ENCODE measurements at regions not wholly inside any gene's neighbourhood (a gene's known extent, or its start where the extent isn't known, plus 50 kb on each side); places are given as distances from the start of the nearest gene placed in this dataset.
"Not testable (repeated sequence)": the region's sequence is repeated elsewhere in the genome, so short reads cannot be mapped to it uniquely, and the experiment has no call there.

- H3K9me3 ChIP-seq (ENCODE audit: control insufficient read depth, low read length), result no peaks in the 10 kb centered on the region
- H3K4me3 ChIP-seq (ENCODE audit: low read length), result no peak overlapping the region
- H3K36me3 ChIP-seq (ENCODE audit: control insufficient read depth, insufficient read depth, low read length), result no peaks in the 10 kb centered on the region
- no peak overlapping the region for H3K9ac ChIP-seq (ENCODE audit: low read length)
- no peaks in the 10 kb centered on the region for H3K4me1 ChIP-seq (ENCODE audit: control insufficient read depth, insufficient read depth, low read length)
- peaks cover 9% of the 10 kb centered on the region for H3K27me3 ChIP-seq (ENCODE audit: control insufficient read depth, insufficient read depth, low read length)
Measured at GRCh38 chr14:59046746-59047145, 141.7 kb upstream of the DAAM1 start.

DNA sequence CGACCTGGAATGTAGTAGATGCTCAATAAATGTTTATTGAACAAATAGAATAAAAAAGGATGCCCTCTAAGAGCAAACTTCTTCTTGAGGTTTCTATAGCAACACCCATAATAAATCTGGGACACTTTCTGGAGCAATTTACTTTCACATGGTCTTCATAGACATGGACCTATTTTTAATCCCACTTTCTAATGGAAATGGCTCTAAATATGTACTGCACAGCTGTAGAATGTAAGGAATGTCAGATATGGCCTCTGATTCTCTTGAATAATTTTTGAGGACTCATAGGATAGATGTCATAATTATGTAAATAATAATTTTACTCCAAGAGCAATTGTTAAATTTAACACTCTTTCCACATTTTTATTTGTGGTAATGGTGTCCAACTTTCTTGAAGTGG lies 133.5 kb upstream of the DAAM1 start:
- Histone ChIP-seq H3K9ac (ENCODE audit: low read length) (no peak overlapping the region), H3K36me3 (ENCODE audit: control insufficient read depth, insufficient read depth, low read length) (no peaks in the 10 kb centered on the region), H3K4me3 (ENCODE audit: low read length) (no peak overlapping the region), H3K9me3 (ENCODE audit: control insufficient read depth, low read length) (no peaks in the 10 kb centered on the region), H3K4me1 (ENCODE audit: control insufficient read depth, insufficient read depth, low read length) (no peaks in the 10 kb centered on the region), H3K27me3 (ENCODE audit: control insufficient read depth, insufficient read depth, low read length) (peaks cover 7% of the 10 kb centered on the region)

GRCh38 chr14:59055439-59056045 lies 132.9 kb upstream of the DAAM1 start:
- no peaks in the 10 kb centered on the region for H3K9me3 ChIP-seq (ENCODE audit: control insufficient read depth, low read length)
- no peak overlapping the region for H3K4me3 ChIP-seq (ENCODE audit: low read length)
- H3K4me1 ChIP-seq (ENCODE audit: control insufficient read depth, insufficient read depth, low read length), result no peaks in the 10 kb centered on the region

DNA sequence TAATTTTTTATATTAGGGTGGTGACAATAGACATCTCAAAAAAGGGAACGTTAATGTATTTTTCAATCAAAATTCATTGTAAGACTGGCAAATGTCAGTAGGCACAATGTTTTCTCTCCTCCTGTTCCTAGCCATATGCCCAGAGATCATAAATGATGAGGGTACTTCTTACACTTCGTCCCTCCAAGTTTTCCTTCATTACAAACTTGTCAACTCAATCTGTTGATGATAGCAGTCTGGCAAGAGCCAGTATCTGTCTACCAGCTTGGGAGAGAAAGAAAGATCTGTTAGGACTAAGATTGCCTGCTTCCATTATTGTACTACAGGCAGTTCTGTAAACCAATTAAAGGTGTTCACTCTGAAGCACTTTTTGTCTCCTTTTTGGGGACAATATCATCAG lies 130.9 kb upstream of the DAAM1 start:
- Histone ChIP-seq H3K27me3 (ENCODE audit: control insufficient read depth, insufficient read depth, low read length) (no peaks in the 10 kb centered on the region), H3K9ac (ENCODE audit: low read length) (no peak overlapping the region), H3K36me3 (ENCODE audit: control insufficient read depth, insufficient read depth, low read length) (no peaks in the 10 kb centered on the region), H3K4me1 (ENCODE audit: control insufficient read depth, insufficient read depth, low read length) (no peaks in the 10 kb centered on the region), H3K9me3 (ENCODE audit: control insufficient read depth, low read length) (no peaks in the 10 kb centered on the region), H3K4me3 (ENCODE audit: low read length) (no peak overlapping the region)

More at GRCh38 chr14:59055439-59056045, 132.9 kb upstream of the DAAM1 start:
- H3K27me3 ChIP-seq (ENCODE audit: control insufficient read depth, insufficient read depth, low read length), result peaks cover 2% of the 10 kb centered on the region
- no peak overlapping the region for H3K9ac ChIP-seq (ENCODE audit: low read length)
- no peaks in the 10 kb centered on the region for H3K36me3 ChIP-seq (ENCODE audit: control insufficient read depth, insufficient read depth, low read length)

GRCh38 chr14:59058776-59059175 lies 129.7 kb upstream of the DAAM1 start:
- not testable (repeated sequence) for H3K9me3 ChIP-seq (ENCODE audit: control insufficient read depth, low read length); H3K27me3 ChIP-seq (ENCODE audit: control insufficient read depth, insufficient read depth, low read length); H3K4me3 ChIP-seq (ENCODE audit: low read length); H3K9ac ChIP-seq (ENCODE audit: low read length); H3K36me3 ChIP-seq (ENCODE audit: control insufficient read depth, insufficient read depth, low read length); H3K4me1 ChIP-seq (ENCODE audit: control insufficient read depth, insufficient read depth, low read length)

DNA sequence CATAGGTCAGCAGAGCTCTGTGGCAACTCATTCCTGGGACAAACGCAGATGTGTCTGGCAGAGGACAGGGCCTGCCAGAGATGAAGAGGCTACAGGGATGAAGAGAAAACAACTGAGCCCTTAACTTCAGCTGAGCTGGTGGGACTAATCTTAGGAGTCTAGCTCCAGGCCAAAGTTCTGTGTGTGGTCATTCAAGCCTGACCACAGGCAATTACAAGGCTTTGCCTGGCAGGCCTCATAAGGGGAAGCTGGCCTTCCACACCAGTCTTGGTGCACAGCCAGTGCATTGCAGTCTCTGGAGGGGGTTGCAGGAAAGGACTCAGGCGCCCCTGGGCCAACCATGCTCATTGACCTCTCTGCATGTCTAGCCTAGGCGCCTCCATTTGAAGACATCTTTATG lies 127.6 kb upstream of the DAAM1 start:
- Histone ChIP-seq H3K36me3 (ENCODE audit: control insufficient read depth, insufficient read depth, low read length) (no peaks in the 10 kb centered on the region), H3K4me1 (ENCODE audit: control insufficient read depth, insufficient read depth, low read length) (no peaks in the 10 kb centered on the region), H3K27me3 (ENCODE audit: control insufficient read depth, insufficient read depth, low read length) (no peaks in the 10 kb centered on the region), H3K9ac (ENCODE audit: low read length) (no peak overlapping the region), H3K9me3 (ENCODE audit: control insufficient read depth, low read length) (no peaks in the 10 kb centered on the region), H3K4me3 (ENCODE audit: low read length) (no peak overlapping the region)

DNA sequence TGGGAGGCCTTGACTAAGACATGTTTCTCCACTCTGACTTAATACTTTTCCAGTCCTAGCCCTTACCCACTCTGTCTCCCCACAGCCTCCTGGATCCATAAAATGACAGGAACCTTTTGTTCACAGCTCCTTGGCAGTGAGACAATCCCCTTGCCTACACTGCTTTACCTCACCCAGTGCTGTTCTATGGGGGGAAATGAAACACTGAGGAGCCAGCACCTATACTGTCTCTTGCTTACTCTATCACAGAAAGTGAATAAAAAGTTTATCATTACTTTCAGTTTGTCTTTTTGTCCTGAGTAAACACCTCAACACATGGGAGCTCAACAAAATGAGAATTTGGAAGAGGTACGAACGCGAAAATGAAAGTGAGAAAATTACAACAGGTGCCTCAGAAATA lies 127.2 kb upstream of the DAAM1 start:
- H3K9ac ChIP-seq (ENCODE audit: low read length), result no peak overlapping the region
- no peaks in the 10 kb centered on the region for H3K4me1 ChIP-seq (ENCODE audit: control insufficient read depth, insufficient read depth, low read length)
- H3K27me3 ChIP-seq (ENCODE audit: control insufficient read depth, insufficient read depth, low read length), result no peaks in the 10 kb centered on the region
- H3K4me3 ChIP-seq (ENCODE audit: low read length), result no peak overlapping the region
- no peaks in the 10 kb centered on the region for H3K9me3 ChIP-seq (ENCODE audit: control insufficient read depth, low read length)
- no peaks in the 10 kb centered on the region for H3K36me3 ChIP-seq (ENCODE audit: control insufficient read depth, insufficient read depth, low read length)

- H3K9ac ChIP-seq (ENCODE audit: low read length), result no peak overlapping the region
- no peaks in the 10 kb centered on the region for H3K9me3 ChIP-seq (ENCODE audit: control insufficient read depth, low read length)
- H3K4me1 ChIP-seq (ENCODE audit: control insufficient read depth, insufficient read depth, low read length), result peaks cover 8% of the 10 kb centered on the region
- no peak overlapping the region for H3K4me3 ChIP-seq (ENCODE audit: low read length)
- H3K36me3 ChIP-seq (ENCODE audit: control insufficient read depth, insufficient read depth, low read length), result no peaks in the 10 kb centered on the region
- H3K27me3 ChIP-seq (ENCODE audit: control insufficient read depth, insufficient read depth, low read length), result no peaks in the 10 kb centered on the region
Measured at GRCh38 chr14:59063259-59063658, 125.2 kb upstream of the DAAM1 start.

DNA sequence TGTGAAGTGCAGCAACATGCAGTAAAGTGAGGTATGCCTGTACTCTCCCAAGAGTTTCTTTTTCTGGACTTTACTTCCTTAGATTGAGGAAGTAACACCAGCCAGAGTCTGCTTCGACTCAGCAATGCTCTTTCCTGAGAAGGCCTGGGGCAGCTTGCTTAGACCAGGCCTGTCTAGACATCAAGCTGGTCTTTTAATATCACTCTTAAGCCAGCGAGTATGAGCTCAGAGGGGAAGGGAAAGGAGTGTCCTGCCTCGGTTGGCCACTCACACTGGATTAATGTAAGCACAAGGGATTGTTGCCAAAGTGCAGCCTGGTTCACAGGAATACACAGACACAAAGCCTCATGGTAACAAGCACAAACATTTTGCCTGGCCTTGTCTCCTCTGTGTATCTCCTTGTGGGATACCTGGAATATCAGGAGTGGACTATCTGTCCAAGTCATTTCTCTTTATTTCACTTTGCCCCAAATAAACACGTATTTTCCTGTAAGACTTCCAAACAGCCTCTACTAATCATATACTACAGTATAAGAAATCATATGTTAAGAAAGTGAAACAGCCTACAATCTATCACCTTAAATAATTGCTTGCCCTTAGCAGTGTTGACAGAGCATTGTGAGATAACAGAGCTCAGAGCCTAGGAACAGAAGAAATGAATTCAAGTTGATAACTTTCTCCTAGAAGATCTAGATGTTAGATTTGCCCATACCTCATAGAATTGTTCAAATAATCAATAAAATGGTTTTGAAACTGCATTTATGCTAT lies 121.2 kb upstream of the DAAM1 start:
- H3K9me3 ChIP-seq (ENCODE audit: control insufficient read depth, low read length), result no peaks in the 10 kb centered on the region
- H3K9ac ChIP-seq (ENCODE audit: low read length), result no peak overlapping the region
- H3K4me1 ChIP-seq (ENCODE audit: control insufficient read depth, insufficient read depth, low read length), result peaks cover 8% of the 10 kb centered on the region
- no peaks in the 10 kb centered on the region for H3K36me3 ChIP-seq (ENCODE audit: control insufficient read depth, insufficient read depth, low read length)
- H3K27me3 ChIP-seq (ENCODE audit: control insufficient read depth, insufficient read depth, low read length), result no peaks in the 10 kb centered on the region
- no peak overlapping the region for H3K4me3 ChIP-seq (ENCODE audit: low read length)

DNA sequence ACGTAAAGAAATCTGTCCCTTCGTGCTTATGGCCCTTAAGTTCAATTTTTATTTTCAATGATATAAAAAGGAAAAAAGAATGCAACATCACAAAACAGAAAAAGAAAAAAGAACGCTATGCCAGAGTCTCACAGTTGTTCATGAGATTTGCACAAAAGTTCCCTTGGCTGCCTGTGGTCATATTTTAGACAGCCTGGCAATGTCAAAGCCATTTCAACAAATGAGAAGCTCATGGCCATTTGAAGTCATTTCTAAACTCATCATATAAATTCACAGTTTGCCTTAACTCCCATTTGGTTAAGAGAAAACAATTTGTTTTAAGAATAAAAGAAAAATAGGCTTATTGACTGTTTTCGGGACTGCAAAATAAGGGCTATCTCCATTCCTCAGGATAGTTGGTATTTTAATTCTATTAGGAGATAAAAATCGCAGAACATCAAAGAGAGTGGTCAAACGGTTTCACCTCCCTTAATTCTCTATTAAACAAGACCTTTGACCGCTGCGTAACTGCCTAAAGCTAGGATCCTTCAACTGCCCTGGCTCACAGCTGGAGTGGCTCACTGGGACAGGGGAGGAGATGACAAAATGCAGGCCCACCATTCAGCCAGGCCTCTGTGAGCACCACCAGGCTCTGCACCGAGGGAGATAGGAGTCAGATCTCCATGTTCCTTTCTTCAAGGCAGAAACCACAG lies 119.2 kb upstream of the DAAM1 start:
- Histone ChIP-seq H3K4me3 (ENCODE audit: low read length) (no peak overlapping the region), H3K27me3 (ENCODE audit: control insufficient read depth, insufficient read depth, low read length) (no peaks in the 10 kb centered on the region), H3K36me3 (ENCODE audit: control insufficient read depth, insufficient read depth, low read length) (no peaks in the 10 kb centered on the region), H3K9ac (ENCODE audit: low read length) (no peak overlapping the region), H3K9me3 (ENCODE audit: control insufficient read depth, low read length) (no peaks in the 10 kb centered on the region), H3K4me1 (ENCODE audit: control insufficient read depth, insufficient read depth, low read length) (peaks cover 8% of the 10 kb centered on the region)

GRCh38 chr14:59075506-59075905 lies 113.0 kb upstream of the DAAM1 start:
- Histone ChIP-seq H3K27me3 (ENCODE audit: control insufficient read depth, insufficient read depth, low read length) (no peaks in the 10 kb centered on the region), H3K36me3 (ENCODE audit: control insufficient read depth, insufficient read depth, low read length) (no peaks in the 10 kb centered on the region), H3K9ac (ENCODE audit: low read length) (no peak overlapping the region), H3K4me3 (ENCODE audit: low read length) (no peak overlapping the region), H3K9me3 (ENCODE audit: control insufficient read depth, low read length) (no peaks in the 10 kb centered on the region), H3K4me1 (ENCODE audit: control insufficient read depth, insufficient read depth, low read length) (no peaks in the 10 kb centered on the region)

- Histone ChIP-seq H3K4me1 (ENCODE audit: control insufficient read depth, insufficient read depth, low read length) (no peaks in the 10 kb centered on the region), H3K27me3 (ENCODE audit: control insufficient read depth, insufficient read depth, low read length) (no peaks in the 10 kb centered on the region), H3K36me3 (ENCODE audit: control insufficient read depth, insufficient read depth, low read length) (no peaks in the 10 kb centered on the region), H3K9ac (ENCODE audit: low read length) (no peak overlapping the region), H3K9me3 (ENCODE audit: control insufficient read depth, low read length) (no peaks in the 10 kb centered on the region), H3K4me3 (ENCODE audit: low read length) (no peak overlapping the region)
Measured at GRCh38 chr14:59081720-59082119, 106.7 kb upstream of the DAAM1 start.
